ENCODE measurements at regions not wholly inside any gene's neighbourhood (a gene's known extent, or its start where the extent isn't known, plus 50 kb on each side); places are given as distances from the start of the nearest gene placed in this dataset.

- DNase-seq = peak in 2 of 42 donors; percentile 12 to 21
- intact Hi-C loops (cut with DNase I) = no loop called here
These were observed 93.8 kb downstream of the GLRX3 start for GRCh38 chr10:130230036-130230435.

- intact Hi-C loops (cut with DNase I) = no loop called here
- DNase-seq = peak in 2 of 42 donors; percentile 27 to 30
These were observed 94.4 kb downstream of the GLRX3 start for GRCh38 chr10:130230611-130231010.

GRCh38 chr10:130231251-130231741 is 95.1 kb downstream of the GLRX3 start:
- DNase-seq = peak in 2 of 42 donors; percentile 29 to 32
- intact Hi-C loops (cut with DNase I) = no loop called here

GRCh38 chr10:130232166-130233034 is 96.2 kb downstream of the GLRX3 start:
- intact Hi-C loops (cut with DNase I) = no loop called here

GRCh38 chr10:130233035-130233360 is 96.8 kb downstream of the GLRX3 start:
- peak in 3 of 42 donors; percentile 2 to 25 (median 9) for DNase-seq
- intact Hi-C loops (cut with DNase I) = no loop called here

More at GRCh38 chr10:130232166-130233034, 96.2 kb downstream of the GLRX3 start:
- DNase-seq = peak in 3 of 42 donors; percentile 6 to 28 (median 24)

GRCh38 chr10:130233426-130233825 is 97.2 kb downstream of the GLRX3 start:
- peak in 1 of 42 donors; percentile 25 for DNase-seq
- intact Hi-C loops (cut with DNase I) = no loop called here

GRCh38 chr10:130234171-130234965 is 98.2 kb downstream of the GLRX3 start:
- peak in 3 of 42 donors; percentile 1 to 21 (median 4) for DNase-seq
- intact Hi-C loops (cut with DNase I) = no loop called here

DNA sequence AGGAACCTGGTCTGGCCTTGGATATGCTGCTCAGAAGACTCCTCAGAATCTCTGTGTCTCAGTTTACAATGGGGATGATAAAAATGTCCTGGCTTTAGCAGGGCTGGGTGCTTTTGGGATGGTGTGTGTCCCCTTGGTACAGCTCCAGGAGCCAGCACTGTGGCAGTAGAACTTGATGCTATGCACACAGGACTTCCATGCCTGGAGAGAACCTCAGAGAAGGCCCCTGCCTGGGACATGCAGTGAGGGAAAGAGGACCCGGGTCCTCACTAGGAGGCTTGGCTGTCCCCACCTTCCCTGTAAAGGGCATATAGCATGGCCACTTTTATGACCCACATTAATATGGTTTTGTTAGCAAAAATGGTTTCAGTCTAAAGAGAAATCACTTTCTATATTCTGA is 100.5 kb downstream of the GLRX3 start:
- DNase-seq = peak in 2 of 42 donors; percentile 18 to 26
- intact Hi-C loops (cut with DNase I) = no loop called here

DNA sequence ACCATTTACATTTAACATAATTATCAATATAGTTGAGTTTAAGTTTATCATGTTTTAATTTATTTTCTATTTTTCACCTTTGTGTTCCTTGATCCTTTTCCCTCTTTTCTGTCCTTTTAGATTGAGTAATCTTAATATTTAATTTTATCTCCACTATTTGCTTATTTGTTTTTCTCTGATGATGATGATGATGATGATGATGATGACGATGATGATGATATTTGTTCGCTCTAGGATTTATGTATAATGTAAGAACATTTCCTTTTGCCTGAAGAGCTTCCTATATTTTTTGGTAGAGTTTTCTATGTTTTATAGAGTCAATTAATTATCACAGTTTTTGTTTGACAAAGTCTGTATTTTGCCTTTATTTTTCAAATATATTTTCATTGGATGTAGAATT is 104.2 kb downstream of the GLRX3 start:
- intact Hi-C loops (cut with DNase I) = no loop called here
- DNase-seq = no peak

DNA sequence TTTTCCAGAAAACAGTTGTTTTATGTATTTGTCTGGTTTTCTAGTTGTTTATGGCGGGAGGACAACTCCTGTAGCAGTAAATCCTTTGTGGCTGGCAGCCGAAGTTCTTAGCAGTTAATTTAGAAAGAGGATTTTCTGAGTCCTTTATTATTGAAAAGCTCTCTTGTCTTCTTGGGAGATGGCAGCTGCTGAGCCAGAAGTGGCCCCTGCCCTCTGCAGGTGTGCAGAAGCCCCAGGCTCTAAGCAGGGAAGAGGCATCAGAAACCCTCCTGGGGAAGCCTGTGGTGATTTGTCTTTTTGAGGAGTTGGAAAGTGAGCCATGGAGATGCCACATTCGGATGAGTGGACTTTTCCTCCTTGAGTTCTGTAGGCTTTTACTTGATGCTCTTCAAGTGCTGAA is 106.3 kb downstream of the GLRX3 start:
- intact Hi-C loops (cut with DNase I) = no loop called here
- DNase-seq = peak in 1 of 42 donors; percentile 13

DNA sequence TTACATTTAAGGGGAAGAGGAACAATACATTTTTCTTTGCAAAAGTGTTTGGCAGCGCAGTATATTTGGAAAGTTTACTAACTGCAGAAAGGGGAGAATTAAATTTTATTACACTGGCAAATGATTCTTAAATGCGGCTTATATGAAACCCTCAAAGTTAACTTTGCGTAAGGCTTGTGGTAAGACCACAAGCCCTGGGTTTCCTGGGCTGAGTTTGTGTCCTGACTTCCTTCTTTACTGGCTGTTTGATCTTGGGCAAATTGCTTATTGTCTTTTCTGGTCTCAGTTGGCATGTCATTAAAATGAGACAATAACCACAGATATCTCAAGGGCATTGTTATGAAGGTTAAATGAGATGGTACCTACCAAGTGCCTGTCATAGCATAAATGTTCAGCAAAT is 106.8 kb downstream of the GLRX3 start:
- intact Hi-C loops (cut with DNase I) = no loop called here
- peak in 1 of 42 donors; percentile 16 for DNase-seq

- intact Hi-C loops (cut with DNase I) = no loop called here
- peak in 3 of 42 donors; percentile 2 to 26 (median 26) for DNase-seq
These were observed 108.1 kb downstream of the GLRX3 start for GRCh38 chr10:130244031-130244927.

DNA sequence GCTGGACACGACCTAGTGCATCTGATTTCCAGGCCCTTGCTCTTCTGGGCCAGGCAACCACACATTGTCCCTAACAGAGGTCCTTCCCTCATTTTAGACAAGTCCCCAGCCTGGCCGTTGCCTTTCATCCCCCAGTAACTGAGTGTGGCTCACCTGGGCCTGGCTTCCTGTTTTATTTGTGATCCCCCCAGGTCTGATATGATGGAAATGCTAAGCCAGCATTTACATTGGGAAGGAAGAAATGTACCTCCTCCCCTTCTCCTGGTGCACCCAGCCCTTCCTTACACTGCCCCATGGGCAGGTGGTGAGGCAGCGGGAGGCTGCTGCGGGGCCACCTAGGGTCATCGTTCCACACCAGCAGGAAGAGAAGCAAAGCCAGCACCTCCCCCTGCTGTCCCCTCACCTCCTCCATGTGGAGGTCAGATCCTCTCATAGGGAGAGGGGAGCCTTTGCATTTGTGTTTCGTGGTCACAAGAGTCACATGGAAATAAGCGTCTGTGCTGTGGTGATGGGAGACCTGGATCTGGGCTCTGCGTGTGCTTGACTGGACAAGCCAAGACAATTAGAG is 108.8 kb downstream of the GLRX3 start:
- peak in 2 of 42 donors; percentile 1 to 8 for DNase-seq
- intact Hi-C loops (cut with DNase I) = no loop called here

DNA sequence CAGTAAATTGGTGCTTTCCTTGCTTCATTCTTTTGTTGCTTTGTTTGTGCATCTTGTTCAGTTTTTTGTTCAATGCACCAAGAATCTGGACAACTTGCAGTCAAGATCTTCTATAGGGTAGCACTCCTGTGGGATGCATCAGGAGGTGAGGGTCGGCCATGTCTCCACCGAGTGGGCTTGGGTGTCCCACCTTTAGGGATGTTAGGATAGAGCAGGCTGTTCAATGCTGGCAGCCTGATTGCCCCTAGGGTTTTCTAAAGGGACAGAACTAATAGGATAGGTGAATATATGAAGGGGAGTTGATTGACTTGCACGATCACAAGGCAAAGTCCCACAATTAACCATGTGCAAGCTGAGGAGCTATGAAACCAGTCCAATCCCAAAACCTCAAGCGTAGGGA is 109.9 kb downstream of the GLRX3 start:
- intact Hi-C loops (cut with DNase I) = no loop called here
- peak in 2 of 42 donors; percentile 2 to 8 for DNase-seq

DNA sequence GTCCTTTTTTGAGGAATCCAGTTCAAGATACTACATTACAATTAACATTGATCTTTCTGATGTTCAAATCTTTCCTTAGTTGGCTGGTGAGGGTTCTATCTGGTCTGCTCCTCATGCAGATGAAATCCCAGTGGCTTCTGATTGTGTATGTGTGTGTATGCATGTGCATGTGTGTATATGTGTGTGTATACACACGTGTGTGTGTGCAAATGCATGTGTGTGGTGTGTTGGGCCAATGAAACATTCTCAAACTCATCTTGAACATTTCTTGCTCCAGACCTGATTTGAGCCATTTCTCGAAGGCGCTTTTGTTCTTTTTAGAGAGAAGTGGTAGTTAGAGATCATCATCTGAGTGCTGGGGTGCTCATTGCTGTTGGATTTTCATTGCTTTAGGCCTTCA is 113.9 kb downstream of the GLRX3 start:
- no peak for DNase-seq
- intact Hi-C loops (cut with DNase I) = no loop called here

DNA sequence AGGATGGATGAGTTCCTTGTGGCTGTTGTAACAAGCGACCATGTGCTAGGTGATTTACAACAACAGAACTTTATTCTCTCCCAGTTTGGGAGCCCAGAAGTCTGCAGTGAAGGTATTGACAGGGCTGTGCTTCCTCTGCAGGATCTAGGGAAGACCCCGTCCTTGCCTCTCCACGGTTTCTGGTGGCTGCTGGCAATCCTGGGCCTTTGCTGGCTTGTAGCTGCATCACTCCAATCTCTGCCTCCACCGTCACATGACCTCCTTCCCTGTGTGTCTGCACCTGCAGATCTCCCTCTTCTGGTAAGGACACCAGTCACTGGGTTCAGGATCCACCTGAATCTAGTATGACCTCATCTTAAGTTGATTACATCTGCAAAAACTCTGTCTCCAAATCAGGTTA is 115.6 kb downstream of the GLRX3 start:
- no peak for DNase-seq
- intact Hi-C loops (cut with DNase I) = no loop called here

GRCh38 chr10:130254243-130254642 is 118.1 kb downstream of the GLRX3 start:
- no peak for DNase-seq
- intact Hi-C loops (cut with DNase I) = no loop called here

DNA sequence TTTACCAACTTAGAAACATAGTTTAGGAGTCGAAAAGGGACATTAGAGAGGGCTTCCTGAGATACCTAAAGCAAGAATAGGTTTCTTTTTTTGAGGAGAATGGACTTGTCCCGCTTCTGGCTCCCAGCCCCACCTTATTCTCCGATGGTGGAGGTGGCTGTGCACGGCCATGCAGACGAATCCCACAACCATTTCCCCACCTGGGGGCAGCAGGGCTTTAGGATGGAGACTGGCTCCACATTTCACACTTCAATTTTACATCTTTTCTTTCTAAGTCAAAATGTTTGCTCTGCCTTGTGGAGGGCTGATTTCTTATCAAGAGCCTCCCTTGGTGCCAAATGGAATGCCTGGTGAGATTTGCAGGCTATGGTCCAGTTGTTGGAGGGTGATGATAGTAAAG is 118.5 kb downstream of the GLRX3 start:
- intact Hi-C loops (cut with DNase I) = no loop called here
- peak in 3 of 42 donors; percentile 57 to 83 (median 76) for DNase-seq

- intact Hi-C loops (cut with DNase I) = no loop called here
- DNase-seq = no peak
These were observed 119.6 kb downstream of the GLRX3 start for GRCh38 chr10:130255777-130256176.

All from head of caudate nucleus (tissue), 42 donors.